ENCODE measurements at regions not wholly inside any gene's neighbourhood (a gene's known extent, or its start where the extent isn't known, plus 50 kb on each side); places are given as distances from the start of the nearest gene placed in this dataset.

DNA sequence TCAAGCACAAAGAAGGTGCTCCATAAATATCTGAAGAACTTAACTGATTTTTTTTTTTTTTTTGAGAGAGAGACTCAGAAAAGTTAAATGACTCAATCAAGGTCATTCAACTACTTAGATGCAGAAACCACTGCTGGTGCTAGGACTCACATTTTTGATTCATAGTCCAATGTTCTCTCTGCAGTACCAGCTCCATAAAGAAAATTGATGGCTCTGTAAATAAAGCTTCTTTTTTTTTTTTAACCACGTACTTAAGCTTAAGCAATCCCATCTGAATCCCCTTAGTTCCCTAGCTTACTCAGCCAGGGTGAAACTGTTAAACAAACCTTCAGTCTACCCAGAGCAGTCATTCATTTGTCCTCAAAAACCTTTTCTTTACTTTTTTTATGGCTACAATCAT is 657.0 kb upstream of the WWC1 start:
- H3K27me3 ChIP-seq (ENCODE audit: control insufficient read depth in 1 of 2, insufficient read depth in 2 of 2, low read length in 2 of 2), result no peaks in the 10 kb centered on the region; a peak in 1 of 5 replicates
- no peaks in the 10 kb centered on the region for H3K9me3 ChIP-seq (ENCODE audit: low read length)
- CTCF ChIA-PET (ENCODE audit: low intra/inter-chr PET ratio, low total read pairs), result no interaction called here
- POLR2A ChIA-PET, result no interaction called here
- FAIRE-seq (no peak), ATAC-seq (no peak), DNase-seq (ENCODE audit: low spot score) (no peak)
- 0% methylated on average over 1 of the region's 1 CpG for WGBS (ENCODE audit: low lambda C conversion rate)
- TF ChIP-seq, protein P1, sequence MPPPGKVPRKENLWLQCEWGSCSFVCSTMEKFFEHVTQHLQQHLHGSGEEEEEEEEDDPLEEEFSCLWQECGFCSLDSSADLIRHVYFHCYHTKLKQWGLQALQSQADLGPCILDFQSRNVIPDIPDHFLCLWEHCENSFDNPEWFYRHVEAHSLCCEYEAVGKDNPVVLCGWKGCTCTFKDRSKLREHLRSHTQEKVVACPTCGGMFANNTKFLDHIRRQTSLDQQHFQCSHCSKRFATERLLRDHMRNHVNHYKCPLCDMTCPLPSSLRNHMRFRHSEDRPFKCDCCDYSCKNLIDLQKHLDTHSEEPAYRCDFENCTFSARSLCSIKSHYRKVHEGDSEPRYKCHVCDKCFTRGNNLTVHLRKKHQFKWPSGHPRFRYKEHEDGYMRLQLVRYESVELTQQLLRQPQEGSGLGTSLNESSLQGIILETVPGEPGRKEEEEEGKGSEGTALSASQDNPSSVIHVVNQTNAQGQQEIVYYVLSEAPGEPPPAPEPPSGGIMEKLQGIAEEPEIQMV (CRISPR knock-in tag; IDR thresholded peaks at IDR 0.05; ENCODE audit: low read depth), result no peak
- TF ChIP-seq, protein P2, sequence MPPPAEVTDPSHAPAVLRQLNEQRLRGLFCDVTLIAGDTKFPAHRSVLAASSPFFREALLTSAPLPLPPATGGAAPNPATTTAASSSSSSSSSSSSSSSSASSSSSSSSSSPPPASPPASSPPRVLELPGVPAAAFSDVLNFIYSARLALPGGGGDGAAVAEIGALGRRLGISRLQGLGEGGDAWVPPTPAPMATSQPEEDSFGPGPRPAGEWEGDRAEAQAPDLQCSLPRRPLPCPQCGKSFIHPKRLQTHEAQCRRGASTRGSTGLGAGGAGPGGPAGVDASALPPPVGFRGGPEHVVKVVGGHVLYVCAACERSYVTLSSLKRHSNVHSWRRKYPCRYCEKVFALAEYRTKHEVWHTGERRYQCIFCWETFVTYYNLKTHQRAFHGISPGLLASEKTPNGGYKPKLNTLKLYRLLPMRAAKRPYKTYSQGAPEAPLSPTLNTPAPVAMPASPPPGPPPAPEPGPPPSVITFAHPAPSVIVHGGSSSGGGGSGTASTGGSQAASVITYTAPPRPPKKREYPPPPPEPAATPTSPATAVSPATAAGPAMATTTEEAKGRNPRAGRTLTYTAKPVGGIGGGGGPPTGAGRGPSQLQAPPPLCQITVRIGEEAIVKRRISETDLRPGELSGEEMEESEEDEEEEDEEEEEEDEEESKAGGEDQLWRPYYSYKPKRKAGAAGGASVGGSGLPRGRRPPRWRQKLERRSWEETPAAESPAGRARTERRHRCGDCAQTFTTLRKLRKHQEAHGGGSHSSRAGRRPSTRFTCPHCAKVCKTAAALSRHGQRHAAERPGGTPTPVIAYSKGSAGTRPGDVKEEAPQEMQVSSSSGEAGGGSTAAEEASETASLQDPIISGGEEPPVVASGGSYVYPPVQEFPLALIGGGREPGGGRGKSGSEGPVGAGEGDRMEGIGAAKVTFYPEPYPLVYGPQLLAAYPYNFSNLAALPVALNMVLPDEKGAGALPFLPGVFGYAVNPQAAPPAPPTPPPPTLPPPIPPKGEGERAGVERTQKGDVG (CRISPR knock-in tag; IDR thresholded peaks at IDR 0.05; ENCODE audit: borderline replicate concordance), result no peak
- no peak for TF ChIP-seq JARID2 (CRISPR knock-in tag; IDR thresholded peaks at IDR 0.05; ENCODE audit: insufficient replicate concordance)
- TF ChIP-seq, protein P3, sequence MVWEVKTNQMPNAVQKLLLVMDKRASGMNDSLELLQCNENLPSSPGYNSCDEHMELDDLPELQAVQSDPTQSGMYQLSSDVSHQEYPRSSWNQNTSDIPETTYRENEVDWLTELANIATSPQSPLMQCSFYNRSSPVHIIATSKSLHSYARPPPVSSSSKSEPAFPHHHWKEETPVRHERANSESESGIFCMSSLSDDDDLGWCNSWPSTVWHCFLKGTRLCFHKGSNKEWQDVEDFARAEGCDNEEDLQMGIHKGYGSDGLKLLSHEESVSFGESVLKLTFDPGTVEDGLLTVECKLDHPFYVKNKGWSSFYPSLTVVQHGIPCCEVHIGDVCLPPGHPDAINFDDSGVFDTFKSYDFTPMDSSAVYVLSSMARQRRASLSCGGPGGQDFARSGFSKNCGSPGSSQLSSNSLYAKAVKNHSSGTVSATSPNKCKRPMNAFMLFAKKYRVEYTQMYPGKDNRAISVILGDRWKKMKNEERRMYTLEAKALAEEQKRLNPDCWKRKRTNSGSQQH (CRISPR knock-in tag; IDR thresholded peaks at IDR 0.05; ENCODE audit: low read depth), result no peak
- TF ChIP-seq, protein P4, sequence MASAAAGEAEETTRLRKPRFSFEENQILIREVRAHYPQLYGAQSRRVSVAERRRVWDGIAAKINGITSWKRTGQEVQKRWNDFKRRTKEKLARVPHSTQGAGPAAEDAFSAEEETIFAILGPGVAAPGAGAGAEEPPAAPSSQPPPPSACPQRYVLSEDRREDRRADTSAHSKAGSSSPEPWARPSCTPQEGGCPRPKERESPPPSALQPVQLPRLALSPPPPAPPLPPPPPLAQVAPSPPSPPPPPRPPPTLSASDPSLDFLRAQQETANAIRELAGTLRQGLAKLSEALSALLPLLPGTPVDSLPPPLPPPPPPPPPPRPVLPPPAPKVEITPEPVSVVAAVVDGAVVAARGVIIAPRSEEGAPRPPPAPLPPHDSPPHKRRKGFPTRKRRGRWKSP (CRISPR knock-in tag; IDR thresholded peaks at IDR 0.05), result no peak
- no peak for TF ChIP-seq FLYWCH1 (CRISPR knock-in tag; IDR thresholded peaks at IDR 0.05)
- no peak for TF ChIP-seq IRX3 (CRISPR knock-in tag; IDR thresholded peaks at IDR 0.05; ENCODE audit: borderline replicate concordance, low read depth)
- no peak for TF ChIP-seq CENPT (CRISPR knock-in tag; IDR thresholded peaks at IDR 0.05; ENCODE audit: low read depth)
- TF ChIP-seq, protein P5, sequence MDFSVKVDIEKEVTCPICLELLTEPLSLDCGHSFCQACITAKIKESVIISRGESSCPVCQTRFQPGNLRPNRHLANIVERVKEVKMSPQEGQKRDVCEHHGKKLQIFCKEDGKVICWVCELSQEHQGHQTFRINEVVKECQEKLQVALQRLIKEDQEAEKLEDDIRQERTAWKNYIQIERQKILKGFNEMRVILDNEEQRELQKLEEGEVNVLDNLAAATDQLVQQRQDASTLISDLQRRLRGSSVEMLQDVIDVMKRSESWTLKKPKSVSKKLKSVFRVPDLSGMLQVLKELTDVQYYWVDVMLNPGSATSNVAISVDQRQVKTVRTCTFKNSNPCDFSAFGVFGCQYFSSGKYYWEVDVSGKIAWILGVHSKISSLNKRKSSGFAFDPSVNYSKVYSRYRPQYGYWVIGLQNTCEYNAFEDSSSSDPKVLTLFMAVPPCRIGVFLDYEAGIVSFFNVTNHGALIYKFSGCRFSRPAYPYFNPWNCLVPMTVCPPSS (IDR thresholded peaks at IDR 0.05), result no peak
- no peak for TF ChIP-seq BRCA1 (CRISPR knock-in tag; IDR thresholded peaks at IDR 0.05)
- no peak for TF ChIP-seq ZNF136 (CRISPR knock-in tag; IDR thresholded peaks at IDR 0.05; ENCODE audit: low read depth)
- TF ChIP-seq MEIS2 (CRISPR knock-in tag; IDR thresholded peaks at IDR 0.05), result no peak
- BruUV-seq (replicated peaks), result no TSS peak
- no peaks in the 10 kb centered on the region for H3K36me3 ChIP-seq (replicated peaks in 1 of 2; ENCODE audit: control insufficient read depth in 1 of 2, insufficient read depth in 2 of 2, low read length in 2 of 2)
- H3K4me3 ChIP-seq (replicated peaks in 1 of 3; ENCODE audit: insufficient read depth in 1 of 3, low read depth in 2 of 3, low read length in 3 of 3), result no peak overlapping the region
- no peak overlapping the region for H3K4me2 ChIP-seq (ENCODE audit: low read depth, low read length)
- intact Hi-C loops (cut with micrococcal nuclease; ENCODE audit: unreplicated experiment), result no loop called here
- no peak overlapping the region for H3K27ac ChIP-seq (ENCODE audit: extremely low read length, insufficient read depth, low read length)
- H4K20me1 ChIP-seq (ENCODE audit: insufficient read depth, low read length), result no peaks in the 10 kb centered on the region
- in situ Hi-C loops (cut with HindIII; ENCODE audit: extremely low pct_ligation_motif_present, low pct_unique_long_range_greater_than_20kb), result no loop called here
- no peak overlapping the region for H3K9ac ChIP-seq (ENCODE audit: insufficient read depth, low read depth, low read length)
- no peak overlapping the region for H2AFZ ChIP-seq (ENCODE audit: low read length)
- no peaks in the 10 kb centered on the region for H3K4me1 ChIP-seq (ENCODE audit: insufficient read depth, low read length)
- H3K79me2 ChIP-seq (ENCODE audit: insufficient read depth, low read length), result no peaks in the 10 kb centered on the region
